ENCODE measurements at regions not wholly inside any gene's neighbourhood (a gene's known extent, or its start where the extent isn't known, plus 50 kb on each side); places are given as distances from the start of the nearest gene placed in this dataset.

DNA sequence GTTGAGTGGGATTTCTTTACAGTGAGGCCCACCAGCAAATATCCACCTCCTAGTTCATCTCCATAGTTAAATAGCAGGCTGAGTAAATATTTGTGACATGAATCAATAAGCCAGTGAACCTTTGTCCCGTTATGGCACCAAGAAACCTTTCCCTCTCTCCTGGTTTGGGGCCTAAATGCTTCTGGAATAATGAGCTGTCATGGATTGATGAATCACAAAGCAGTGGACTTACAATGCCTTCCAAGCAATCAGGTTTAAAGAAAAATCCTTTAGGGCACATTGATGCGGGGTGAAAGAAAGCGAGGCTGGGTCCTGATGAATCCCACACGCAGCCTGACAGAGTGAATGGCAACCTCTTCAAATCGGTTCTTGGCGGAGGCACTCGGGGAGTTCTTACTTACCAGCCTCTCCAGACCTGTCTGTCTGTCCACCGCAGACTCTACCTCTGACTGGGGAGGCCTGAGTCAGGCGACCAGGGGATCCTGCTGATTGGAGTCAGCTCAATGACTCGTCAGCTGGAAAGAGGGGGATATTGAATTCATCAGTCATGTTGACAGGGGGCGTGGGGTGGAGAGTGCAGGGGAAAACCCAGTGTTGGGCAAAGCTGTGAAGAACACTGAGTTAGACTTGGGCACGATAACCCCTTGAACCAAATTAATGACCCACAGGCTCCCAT lies 247.3 kb downstream of the PLPP3 start (continued):
- TF ChIP-seq PHF8 (CRISPR knock-in tag; IDR thresholded peaks at IDR 0.05) (peak; percentile 26; the same call in 1 of the 2 replicates), NPAS2 (CRISPR knock-in tag; IDR thresholded peaks at IDR 0.05; ENCODE audit: borderline replicate concordance) (no peak), FOXC1 (CRISPR knock-in tag; IDR thresholded peaks at IDR 0.05; ENCODE audit: borderline replicate concordance) (no peak), ATAD3A (CRISPR knock-in tag; IDR thresholded peaks at IDR 0.05) (no peak), ZKSCAN1 (IDR thresholded peaks at IDR 0.05; ENCODE audit: low read length) (no peak), ZSCAN22 (CRISPR knock-in tag; IDR thresholded peaks at IDR 0.05) (no peak), TEAD2 (CRISPR knock-in tag; IDR thresholded peaks at IDR 0.05) (no peak), KDM3A (CRISPR knock-in tag; IDR thresholded peaks at IDR 0.05; ENCODE audit: low read depth) (no peak), ZSCAN20 (CRISPR knock-in tag; IDR thresholded peaks at IDR 0.05; ENCODE audit: borderline replicate concordance) (no peak; the same call in 1 of the 2 replicates), ZFP62 (CRISPR knock-in tag; IDR thresholded peaks at IDR 0.05) (no peak), POGZ (CRISPR knock-in tag; IDR thresholded peaks at IDR 0.05) (peak; percentile 79), ZEB1 (IDR thresholded peaks at IDR 0.05; ENCODE audit: insufficient replicate concordance, low read depth) (peak; percentile 45), SCMH1 (CRISPR knock-in tag; IDR thresholded peaks at IDR 0.05; ENCODE audit: borderline replicate concordance) (no peak), ZNF292 (CRISPR knock-in tag; IDR thresholded peaks at IDR 0.05; ENCODE audit: borderline replicate concordance, low read depth) (peak; percentile 40; the same call in 1 of the 2 replicates), POLR2AphosphoS2 (IDR thresholded peaks at IDR 0.05; ENCODE audit: low read depth, low read length) (no peak), TGIF2 (CRISPR knock-in tag; IDR thresholded peaks at IDR 0.05) (no peak), RORA (CRISPR knock-in tag; IDR thresholded peaks at IDR 0.05) (no peak), HNF4A (CRISPR knock-in tag; IDR thresholded peaks at IDR 0.05) (peak; percentile 96), ZNF589 (CRISPR knock-in tag; conservative IDR thresholded peaks at IDR 0.05) (0 out of 2 replicates have a peak, but pooled peaks have one; percentile 37), ZNF274 (CRISPR knock-in tag; IDR thresholded peaks at IDR 0.05) (no peak), RELA (CRISPR knock-in tag; IDR thresholded peaks at IDR 0.05) (peak; percentile 93; the same call in 1 of the 2 replicates), TCF7 (IDR thresholded peaks at IDR 0.05; ENCODE audit: low read depth) (peak; percentile 67)
- TF ChIP-seq, protein P1, sequence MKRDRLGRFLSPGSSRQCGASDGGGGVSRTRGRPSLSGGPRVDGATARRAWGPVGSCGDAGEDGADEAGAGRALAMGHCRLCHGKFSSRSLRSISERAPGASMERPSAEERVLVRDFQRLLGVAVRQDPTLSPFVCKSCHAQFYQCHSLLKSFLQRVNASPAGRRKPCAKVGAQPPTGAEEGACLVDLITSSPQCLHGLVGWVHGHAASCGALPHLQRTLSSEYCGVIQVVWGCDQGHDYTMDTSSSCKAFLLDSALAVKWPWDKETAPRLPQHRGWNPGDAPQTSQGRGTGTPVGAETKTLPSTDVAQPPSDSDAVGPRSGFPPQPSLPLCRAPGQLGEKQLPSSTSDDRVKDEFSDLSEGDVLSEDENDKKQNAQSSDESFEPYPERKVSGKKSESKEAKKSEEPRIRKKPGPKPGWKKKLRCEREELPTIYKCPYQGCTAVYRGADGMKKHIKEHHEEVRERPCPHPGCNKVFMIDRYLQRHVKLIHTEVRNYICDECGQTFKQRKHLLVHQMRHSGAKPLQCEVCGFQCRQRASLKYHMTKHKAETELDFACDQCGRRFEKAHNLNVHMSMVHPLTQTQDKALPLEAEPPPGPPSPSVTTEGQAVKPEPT (CRISPR knock-in tag; IDR thresholded peaks at IDR 0.05; ENCODE audit: low read depth): no peak
- TF ChIP-seq, protein P2, sequence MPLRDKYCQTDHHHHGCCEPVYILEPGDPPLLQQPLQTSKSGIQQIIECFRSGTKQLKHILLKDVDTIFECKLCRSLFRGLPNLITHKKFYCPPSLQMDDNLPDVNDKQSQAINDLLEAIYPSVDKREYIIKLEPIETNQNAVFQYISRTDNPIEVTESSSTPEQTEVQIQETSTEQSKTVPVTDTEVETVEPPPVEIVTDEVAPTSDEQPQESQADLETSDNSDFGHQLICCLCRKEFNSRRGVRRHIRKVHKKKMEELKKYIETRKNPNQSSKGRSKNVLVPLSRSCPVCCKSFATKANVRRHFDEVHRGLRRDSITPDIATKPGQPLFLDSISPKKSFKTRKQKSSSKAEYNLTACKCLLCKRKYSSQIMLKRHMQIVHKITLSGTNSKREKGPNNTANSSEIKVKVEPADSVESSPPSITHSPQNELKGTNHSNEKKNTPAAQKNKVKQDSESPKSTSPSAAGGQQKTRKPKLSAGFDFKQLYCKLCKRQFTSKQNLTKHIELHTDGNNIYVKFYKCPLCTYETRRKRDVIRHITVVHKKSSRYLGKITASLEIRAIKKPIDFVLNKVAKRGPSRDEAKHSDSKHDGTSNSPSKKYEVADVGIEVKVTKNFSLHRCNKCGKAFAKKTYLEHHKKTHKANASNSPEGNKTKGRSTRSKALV (CRISPR knock-in tag; IDR thresholded peaks at IDR 0.05): no peak
- TF ChIP-seq, protein P3, sequence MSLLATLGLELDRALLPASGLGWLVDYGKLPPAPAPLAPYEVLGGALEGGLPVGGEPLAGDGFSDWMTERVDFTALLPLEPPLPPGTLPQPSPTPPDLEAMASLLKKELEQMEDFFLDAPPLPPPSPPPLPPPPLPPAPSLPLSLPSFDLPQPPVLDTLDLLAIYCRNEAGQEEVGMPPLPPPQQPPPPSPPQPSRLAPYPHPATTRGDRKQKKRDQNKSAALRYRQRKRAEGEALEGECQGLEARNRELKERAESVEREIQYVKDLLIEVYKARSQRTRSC (CRISPR knock-in tag; IDR thresholded peaks at IDR 0.05; ENCODE audit: low read depth): no peak
- TF ChIP-seq, protein P4, sequence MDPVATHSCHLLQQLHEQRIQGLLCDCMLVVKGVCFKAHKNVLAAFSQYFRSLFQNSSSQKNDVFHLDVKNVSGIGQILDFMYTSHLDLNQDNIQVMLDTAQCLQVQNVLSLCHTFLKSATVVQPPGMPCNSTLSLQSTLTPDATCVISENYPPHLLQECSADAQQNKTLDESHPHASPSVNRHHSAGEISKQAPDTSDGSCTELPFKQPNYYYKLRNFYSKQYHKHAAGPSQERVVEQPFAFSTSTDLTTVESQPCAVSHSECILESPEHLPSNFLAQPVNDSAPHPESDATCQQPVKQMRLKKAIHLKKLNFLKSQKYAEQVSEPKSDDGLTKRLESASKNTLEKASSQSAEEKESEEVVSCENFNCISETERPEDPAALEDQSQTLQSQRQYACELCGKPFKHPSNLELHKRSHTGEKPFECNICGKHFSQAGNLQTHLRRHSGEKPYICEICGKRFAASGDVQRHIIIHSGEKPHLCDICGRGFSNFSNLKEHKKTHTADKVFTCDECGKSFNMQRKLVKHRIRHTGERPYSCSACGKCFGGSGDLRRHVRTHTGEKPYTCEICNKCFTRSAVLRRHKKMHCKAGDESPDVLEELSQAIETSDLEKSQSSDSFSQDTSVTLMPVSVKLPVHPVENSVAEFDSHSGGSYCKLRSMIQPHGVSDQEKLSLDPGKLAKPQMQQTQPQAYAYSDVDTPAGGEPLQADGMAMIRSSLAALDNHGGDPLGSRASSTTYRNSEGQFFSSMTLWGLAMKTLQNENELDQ (CRISPR knock-in tag; IDR thresholded peaks at IDR 0.05; ENCODE audit: borderline replicate concordance): no peak
